HEK293 (cell line): ENCODE measurements at regions not wholly inside any gene's neighbourhood (a gene's known extent, or its start where the extent isn't known, plus 50 kb on each side); places are given as distances from the start of the nearest gene placed in this dataset.

Experiments
- CTCF ChIP-seq: fragments of 450-650 bp; formaldehyde crosslinking; IDR thresholded peaks from 2 replicates; pipeline ENCODE4 v1.5.1; 2016; ENCODE audit warnings: missing biosample characterization, missing genetic modification characterization
- KLF16 ChIP-seq: fragments of 450-650 bp; formaldehyde crosslinking; IDR thresholded peaks from 2 replicates; pipeline ENCODE4 v1.5.1; 2017; ENCODE audit warnings: missing biosample characterization, missing genetic modification characterization
- ZNF416 ChIP-seq: fragments of 450-650 bp; formaldehyde crosslinking; IDR thresholded peaks from 2 replicates; pipeline ENCODE4 v1.5.1; 2016; ENCODE audit warnings: missing biosample characterization, missing genetic modification characterization
- ZNF423 ChIP-seq: fragments of 450-650 bp; formaldehyde crosslinking; IDR thresholded peaks from 2 replicates; pipeline ENCODE4 v1.5.1; 2016; ENCODE audit warnings: missing biosample characterization, missing genetic modification characterization

DNA sequence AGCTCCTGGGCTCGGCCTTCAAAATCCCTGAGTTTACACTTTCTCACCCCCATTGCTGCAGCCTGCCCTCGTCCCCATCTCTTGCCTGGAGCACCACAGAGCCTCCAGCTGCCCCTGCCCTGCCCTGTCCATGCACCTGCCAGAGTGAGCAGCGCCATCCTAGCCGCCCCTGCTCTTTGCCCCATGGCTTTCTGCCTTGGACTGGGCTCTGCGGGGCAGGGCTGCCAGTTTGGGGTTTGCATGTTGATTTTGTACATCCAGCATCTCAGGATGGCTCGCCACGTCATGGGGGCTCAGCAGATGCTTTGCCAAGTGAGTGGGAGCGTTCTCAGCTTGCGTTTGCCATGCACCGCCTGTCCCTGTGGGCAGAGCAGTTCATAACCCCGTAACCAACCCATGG, 67.1 kb upstream of the HGFAC start:
- no peak for TF ChIP-seq ZNF416 (tag by site-specific recombination)
- TF ChIP-seq CTCF (tag by site-specific recombination), result no peak
- TF ChIP-seq ZNF423 (tag by site-specific recombination), result no peak
- TF ChIP-seq KLF16, result no peak
